Neural cell (in vitro differentiated cells): ENCODE measurements at regions not wholly inside any gene's neighbourhood (a gene's known extent, or its start where the extent isn't known, plus 50 kb on each side); places are given as distances from the start of the nearest gene placed in this dataset.

ENCODE experiments used
- H2AFZ ChIP-seq: fragments of 200-600, 300-800 bp; sonication (generic), shearing (Covaris generic); 2 replicates; pipeline ENCODE4 v1.6.0; 2014; ENCODE audit warnings: low read depth, mild to moderate bottlenecking, antibody characterized with exemption, low read length, moderate library complexity
- H3F3A ChIP-seq: fragments of 200-600 bp; shearing (Covaris generic); 2 replicates; pipeline ENCODE4 v1.6.1; 2016; ENCODE audit warnings: mild to moderate bottlenecking, moderate library complexity, mixed read lengths, antibody characterized with exemption, low read length; ENCODE audit not compliant: insufficient read depth, poor library complexity, severe bottlenecking
- H3K27ac ChIP-seq: fragments of 200-600, 300-800 bp; sonication (generic), shearing (Covaris generic); 2 replicates; pipeline ENCODE4 v1.5.1; 2014; ENCODE audit warnings: mild to moderate bottlenecking, low read length, moderate library complexity
- H3K27me3 ChIP-seq: fragments of 300-800, 200-600 bp; sonication (generic), shearing (Covaris generic); 2 replicates; pipeline ENCODE4 v1.6.0; 2014; ENCODE audit warnings: mild to moderate bottlenecking, low read depth, low read length, moderate library complexity; ENCODE audit not compliant: insufficient read depth
- H3K36me3 ChIP-seq: fragments of 300-800, 200-600 bp; sonication (generic), shearing (Covaris generic); 2 replicates; pipeline ENCODE4 v1.5.1; 2014; ENCODE audit warnings: mild to moderate bottlenecking, antibody characterized with exemption, low read length, moderate library complexity; ENCODE audit not compliant: insufficient read depth
- H3K4me2 ChIP-seq: fragments of 300-800, 200-600 bp; sonication (generic), shearing (Covaris generic); 2 replicates; pipeline ENCODE4 v1.6.0; 2014; ENCODE audit warnings: mild to moderate bottlenecking, low read length
- H3K4me3 ChIP-seq: fragments of 300-800, 200-600 bp; sonication (generic), shearing (Covaris generic); 2 replicates; pipeline ENCODE4 v1.5.1; 2014; ENCODE audit warnings: mild to moderate bottlenecking, low read length, moderate library complexity
- H3K79me2 ChIP-seq: fragments of 200-600 bp; shearing (Covaris generic); replicated peaks from 2 replicates; pipeline ENCODE4 v1.6.0; 2014; ENCODE audit warnings: mild to moderate bottlenecking, low read length, moderate library complexity; ENCODE audit not compliant: insufficient read depth
- H3K9ac ChIP-seq: fragments of 300-800, 200-600 bp; sonication (generic), shearing (Covaris generic); 2 replicates; pipeline ENCODE4 v1.6.1; 2016; ENCODE audit warnings: mild to moderate bottlenecking, low read length, mixed read lengths
- H3K9me2 ChIP-seq: fragments of 200-600 bp; shearing (Covaris generic); 2 replicates; pipeline ENCODE4 v1.6.1; 2016; ENCODE audit warnings: mild to moderate bottlenecking, low read length, mixed read lengths; ENCODE audit not compliant: insufficient read depth
- H3K9me3 ChIP-seq: fragments of 200-600, 300-800 bp; sonication (generic), shearing (Covaris generic); 2 replicates; pipeline ENCODE4 v1.6.1; 2016; ENCODE audit warnings: mild to moderate bottlenecking, mixed run types, low read length, moderate library complexity, mixed read lengths
- H4K20me1 ChIP-seq: fragments of 200-600 bp; shearing (Covaris generic); 2 replicates; pipeline ENCODE4 v1.6.1; 2016; ENCODE audit warnings: mild to moderate bottlenecking, mixed run types; ENCODE audit not compliant: insufficient read depth
- EP300 ChIP-seq: fragments of 450-650 bp; conservative IDR thresholded peaks from 2 replicates; pipeline ENCODE4 v1.6.1; 2014; ENCODE audit warnings: antibody characterized with exemption, mild to moderate bottlenecking, moderate library complexity; ENCODE audit not compliant: poor library complexity, severe bottlenecking
- EZH2 ChIP-seq: fragments of 200-600, 300-800 bp; shearing (Covaris generic), sonication (generic); IDR thresholded peaks from 2 replicates; pipeline ENCODE4 v1.6.1; 2014; ENCODE audit warnings: antibody characterized with exemption, low read length, borderline replicate concordance, mild to moderate bottlenecking; ENCODE audit not compliant: insufficient read depth, poor library complexity, severe bottlenecking
- MXI1 ChIP-seq: fragments of 450-650 bp; conservative IDR thresholded peaks from 2 replicates; pipeline ENCODE4 v1.6.1; 2014; ENCODE audit warnings: antibody characterized with exemption, mild to moderate bottlenecking; ENCODE audit not compliant: poor library complexity, severe bottlenecking
- POLR2AphosphoS5 ChIP-seq: IDR thresholded peaks from 2 replicates; pipeline ENCODE4 v1.6.1; 2012
- RAD21 ChIP-seq: fragments of 450-650 bp; conservative IDR thresholded peaks from 2 replicates; pipeline ENCODE4 v1.6.1; 2014; ENCODE audit warnings: antibody characterized with exemption, mild to moderate bottlenecking, moderate library complexity
- SMC3 ChIP-seq: fragments of 450-650 bp; conservative IDR thresholded peaks from 2 replicates; pipeline ENCODE4 v1.6.1; 2014; ENCODE audit warnings: antibody characterized with exemption, mild to moderate bottlenecking, moderate library complexity; ENCODE audit not compliant: poor library complexity
- TAF1 ChIP-seq: IDR thresholded peaks from 2 replicates; pipeline ENCODE4 v1.6.1; 2012; ENCODE audit warnings: low read depth
- TF ChIP-seq, protein P1 (sequence below): IDR thresholded peaks from 2 replicates; pipeline ENCODE4 v1.6.1; 2012; ENCODE audit warnings: borderline replicate concordance
- TF ChIP-seq, protein P2 (sequence below): fragments of 450-650 bp; IDR thresholded peaks from 2 replicates; pipeline ENCODE4 v1.5.1; 2014; ENCODE audit warnings: antibody characterized with exemption, mild to moderate bottlenecking, moderate library complexity; ENCODE audit not compliant: poor library complexity, severe bottlenecking

DNA sequence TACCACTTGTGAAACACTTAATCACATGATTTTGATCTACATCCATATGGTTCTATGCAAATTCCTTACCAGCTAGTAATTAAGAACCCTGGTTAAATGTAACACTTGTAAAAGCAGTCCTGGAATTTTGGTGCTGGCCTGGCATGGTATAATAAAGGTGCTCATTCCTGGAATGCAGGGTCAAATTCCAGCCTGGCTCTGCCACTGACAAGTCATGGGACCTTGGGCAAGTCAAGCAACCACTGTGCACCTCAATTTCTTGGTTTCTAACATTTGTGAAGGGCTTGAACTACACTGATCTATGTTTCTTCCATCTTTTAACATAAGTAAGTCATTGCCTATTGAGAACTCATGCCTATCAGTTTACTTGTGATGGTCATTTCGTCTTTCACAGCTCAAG lies 91.9 kb upstream of the PIK3CG start:
- no peak overlapping the region for H3K4me3 ChIP-seq
- TF ChIP-seq EZH2: no peak
- no peak for TF ChIP-seq MXI1
- TF ChIP-seq RAD21: no peak
- no peak for TF ChIP-seq POLR2AphosphoS5
- TF ChIP-seq SMC3: no peak
- no peak for TF ChIP-seq EP300
- no peak for TF ChIP-seq TAF1
- TF ChIP-seq, protein P1, sequence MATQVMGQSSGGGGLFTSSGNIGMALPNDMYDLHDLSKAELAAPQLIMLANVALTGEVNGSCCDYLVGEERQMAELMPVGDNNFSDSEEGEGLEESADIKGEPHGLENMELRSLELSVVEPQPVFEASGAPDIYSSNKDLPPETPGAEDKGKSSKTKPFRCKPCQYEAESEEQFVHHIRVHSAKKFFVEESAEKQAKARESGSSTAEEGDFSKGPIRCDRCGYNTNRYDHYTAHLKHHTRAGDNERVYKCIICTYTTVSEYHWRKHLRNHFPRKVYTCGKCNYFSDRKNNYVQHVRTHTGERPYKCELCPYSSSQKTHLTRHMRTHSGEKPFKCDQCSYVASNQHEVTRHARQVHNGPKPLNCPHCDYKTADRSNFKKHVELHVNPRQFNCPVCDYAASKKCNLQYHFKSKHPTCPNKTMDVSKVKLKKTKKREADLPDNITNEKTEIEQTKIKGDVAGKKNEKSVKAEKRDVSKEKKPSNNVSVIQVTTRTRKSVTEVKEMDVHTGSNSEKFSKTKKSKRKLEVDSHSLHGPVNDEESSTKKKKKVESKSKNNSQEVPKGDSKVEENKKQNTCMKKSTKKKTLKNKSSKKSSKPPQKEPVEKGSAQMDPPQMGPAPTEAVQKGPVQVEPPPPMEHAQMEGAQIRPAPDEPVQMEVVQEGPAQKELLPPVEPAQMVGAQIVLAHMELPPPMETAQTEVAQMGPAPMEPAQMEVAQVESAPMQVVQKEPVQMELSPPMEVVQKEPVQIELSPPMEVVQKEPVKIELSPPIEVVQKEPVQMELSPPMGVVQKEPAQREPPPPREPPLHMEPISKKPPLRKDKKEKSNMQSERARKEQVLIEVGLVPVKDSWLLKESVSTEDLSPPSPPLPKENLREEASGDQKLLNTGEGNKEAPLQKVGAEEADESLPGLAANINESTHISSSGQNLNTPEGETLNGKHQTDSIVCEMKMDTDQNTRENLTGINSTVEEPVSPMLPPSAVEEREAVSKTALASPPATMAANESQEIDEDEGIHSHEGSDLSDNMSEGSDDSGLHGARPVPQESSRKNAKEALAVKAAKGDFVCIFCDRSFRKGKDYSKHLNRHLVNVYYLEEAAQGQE: no peak
- TF ChIP-seq, protein P2, sequence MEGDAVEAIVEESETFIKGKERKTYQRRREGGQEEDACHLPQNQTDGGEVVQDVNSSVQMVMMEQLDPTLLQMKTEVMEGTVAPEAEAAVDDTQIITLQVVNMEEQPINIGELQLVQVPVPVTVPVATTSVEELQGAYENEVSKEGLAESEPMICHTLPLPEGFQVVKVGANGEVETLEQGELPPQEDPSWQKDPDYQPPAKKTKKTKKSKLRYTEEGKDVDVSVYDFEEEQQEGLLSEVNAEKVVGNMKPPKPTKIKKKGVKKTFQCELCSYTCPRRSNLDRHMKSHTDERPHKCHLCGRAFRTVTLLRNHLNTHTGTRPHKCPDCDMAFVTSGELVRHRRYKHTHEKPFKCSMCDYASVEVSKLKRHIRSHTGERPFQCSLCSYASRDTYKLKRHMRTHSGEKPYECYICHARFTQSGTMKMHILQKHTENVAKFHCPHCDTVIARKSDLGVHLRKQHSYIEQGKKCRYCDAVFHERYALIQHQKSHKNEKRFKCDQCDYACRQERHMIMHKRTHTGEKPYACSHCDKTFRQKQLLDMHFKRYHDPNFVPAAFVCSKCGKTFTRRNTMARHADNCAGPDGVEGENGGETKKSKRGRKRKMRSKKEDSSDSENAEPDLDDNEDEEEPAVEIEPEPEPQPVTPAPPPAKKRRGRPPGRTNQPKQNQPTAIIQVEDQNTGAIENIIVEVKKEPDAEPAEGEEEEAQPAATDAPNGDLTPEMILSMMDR: no peak
- no peak overlapping the region for H3K4me2 ChIP-seq
- no peaks in the 10 kb centered on the region for H3K27me3 ChIP-seq
- H3K9me2 ChIP-seq: no peaks in the 10 kb centered on the region
- no peaks in the 10 kb centered on the region for H3K9me3 ChIP-seq
- no peak overlapping the region for H3K9ac ChIP-seq
- no peaks in the 10 kb centered on the region for H3K36me3 ChIP-seq
- no peak overlapping the region for H2AFZ ChIP-seq
- H3K27ac ChIP-seq: no peak overlapping the region
- no peaks in the 10 kb centered on the region for H3F3A ChIP-seq
- no peaks in the 10 kb centered on the region for H4K20me1 ChIP-seq
- no peaks in the 10 kb centered on the region for H3K79me2 ChIP-seq

DNA sequence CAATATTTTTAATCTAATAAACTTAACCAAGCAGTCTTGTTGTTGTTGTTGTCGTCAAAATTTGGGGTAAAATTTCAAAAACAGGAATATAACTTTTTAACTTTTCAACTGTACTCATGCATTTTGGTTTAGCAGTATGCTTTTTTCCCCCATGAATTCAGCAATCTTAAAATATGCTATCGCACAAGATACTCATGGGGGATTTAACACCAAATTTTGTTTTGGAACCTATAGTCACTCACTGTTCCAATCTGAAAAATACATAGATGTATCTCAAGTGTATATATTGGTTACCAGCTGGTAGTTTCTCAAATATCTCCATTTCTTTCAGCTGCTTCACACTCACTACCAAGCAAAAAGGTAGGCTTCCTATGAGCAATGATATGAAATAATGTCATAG lies 91.4 kb upstream of the PIK3CG start:
- Histone ChIP-seq H3K9me2 (no peaks in the 10 kb centered on the region), H3F3A (no peaks in the 10 kb centered on the region), H2AFZ (no peak overlapping the region)

More for the DNA sequence above, 91.4 kb upstream of the PIK3CG start:
- Histone ChIP-seq H3K79me2 (no peaks in the 10 kb centered on the region), H3K9ac (no peak overlapping the region), H4K20me1 (no peaks in the 10 kb centered on the region), H3K27ac (no peak overlapping the region), H3K4me3 (no peak overlapping the region), H3K36me3 (no peaks in the 10 kb centered on the region), H3K27me3 (no peaks in the 10 kb centered on the region), H3K4me2 (no peak overlapping the region), H3K9me3 (no peaks in the 10 kb centered on the region)
- TF ChIP-seq EZH2 (no peak), MXI1 (no peak), TAF1 (no peak), EP300 (no peak), POLR2AphosphoS5 (no peak), SMC3 (no peak), RAD21 (no peak)
- TF ChIP-seq, protein P2: no peak
- TF ChIP-seq, protein P1: no peak
